Tibial artery (tissue), 4 donors: ENCODE measurements at regions not wholly inside any gene's neighbourhood (a gene's known extent, or its start where the extent isn't known, plus 50 kb on each side); places are given as distances from the start of the nearest gene placed in this dataset.

Experiments
- DNase-seq, 2 donors: peaks; one replicate each; pipeline ENCODE4 v3.0.0-alpha.2; 2019
- H3K27ac ChIP-seq, 2 donors: fragments of 200-600 bp; sonication (generic) in 1 of 2; 1 replicate in 1 of 2; 2 replicates in 1 of 2; pipeline ENCODE4 v1.5.1; 2018 to 2019; ENCODE audit warnings: mild to moderate bottlenecking in 1 of 2
- H3K27me3 ChIP-seq, 2 donors: fragments of 200-600 bp; sonication (generic) in 1 of 2; one replicate each; pipeline versions ENCODE4 v1.5.1 to v1.6.0; 2016 to 2019
- H3K36me3 ChIP-seq, 3 donors: fragments of 200-600 bp; sonication (generic) in 2 of 3; one replicate each; pipeline ENCODE4 v1.5.1; 2016 to 2019; ENCODE audit warnings: mild to moderate bottlenecking in 2 of 3
- H3K4me1 ChIP-seq, 4 donors: fragments of 200-600 bp; sonication (generic) in 2 of 4; 1 replicate in 3 of 4; 2 replicates in 1 of 4; pipeline ENCODE4 v1.5.1; 2016 to 2019
- H3K4me3 ChIP-seq, 2 donors: fragments of 200-600 bp; sonication (generic) in 1 of 2; 1 replicate in 1 of 2; 2 replicates in 1 of 2; pipeline ENCODE4 v1.5.1; 2018 to 2019; ENCODE audit warnings: mild to moderate bottlenecking in 2 of 2
- H3K9me3 ChIP-seq, 3 donors: fragments of 200-600 bp; sonication (generic) in 1 of 3; one replicate each; pipeline ENCODE4 v1.5.1; 2016 to 2019
- CTCF ChIP-seq, 2 experiments: fragments of 200-600 bp in 1 of 2; fragments of 450-650 bp in 1 of 2; IDR thresholded peaks; one replicate each; pipeline ENCODE4 v1.5.1; 2017 to 2019; ENCODE audit warnings: antibody characterized with exemption in 2 of 2, mild to moderate bottlenecking in 1 of 2, moderate library complexity in 1 of 2
- intact Hi-C: fragments of 100-400 bp; cut with DNase I; formaldehyde crosslinking; loops from one replicate; pipeline ENCODE4 v1.15.0; 2023; ENCODE audit warnings: low total_unique reads

- Histone ChIP-seq H3K9me3 (no peaks in the 10 kb centered on the region), H3K4me3 (no peak overlapping the region), H3K36me3 (no peaks in the 10 kb centered on the region), H3K4me1 (no peaks in the 10 kb centered on the region), H3K27me3 (no peaks in the 10 kb centered on the region), H3K27ac (no peak overlapping the region)
- DNase-seq, result no peak
- intact Hi-C loops, result no loop called here
- TF ChIP-seq CTCF (IDR thresholded peaks at IDR 0.05), result no peak
Measured at GRCh38 chr20:56900252-56900651, 271.1 kb downstream of the TFAP2C start.

GRCh38 chr20:56903421-56903820 is 274.3 kb downstream of the TFAP2C start:
- TF ChIP-seq CTCF (IDR thresholded peaks at IDR 0.05), result no peak
- intact Hi-C loops, result no loop called here

GRCh38 chr20:56903858-56904257 is 274.8 kb downstream of the TFAP2C start:
- H3K4me3 ChIP-seq, result no peak overlapping the region
- no peak for TF ChIP-seq CTCF (IDR thresholded peaks at IDR 0.05)
- no peaks in the 10 kb centered on the region for H3K9me3 ChIP-seq
- H3K27me3 ChIP-seq, result no peaks in the 10 kb centered on the region
- no peaks in the 10 kb centered on the region for H3K36me3 ChIP-seq
- no peaks in the 10 kb centered on the region for H3K4me1 ChIP-seq
- H3K27ac ChIP-seq, result no peak overlapping the region
- intact Hi-C loops, result no loop called here
- no peak for DNase-seq

More at GRCh38 chr20:56903421-56903820, 274.3 kb downstream of the TFAP2C start:
- no peaks in the 10 kb centered on the region for H3K36me3 ChIP-seq
- H3K4me1 ChIP-seq, result no peaks in the 10 kb centered on the region
- no peaks in the 10 kb centered on the region for H3K9me3 ChIP-seq
- no peak overlapping the region for H3K4me3 ChIP-seq
- no peak for DNase-seq
- no peak overlapping the region for H3K27ac ChIP-seq
- no peaks in the 10 kb centered on the region for H3K27me3 ChIP-seq

- H3K36me3 ChIP-seq, result no peaks in the 10 kb centered on the region
- H3K4me3 ChIP-seq, result no peak overlapping the region
- H3K9me3 ChIP-seq, result no peaks in the 10 kb centered on the region
- no peaks in the 10 kb centered on the region for H3K4me1 ChIP-seq
- no peaks in the 10 kb centered on the region for H3K27me3 ChIP-seq
- H3K27ac ChIP-seq, result no peak overlapping the region
- TF ChIP-seq CTCF (IDR thresholded peaks at IDR 0.05), result no peak
- intact Hi-C loops, result no loop called here
- DNase-seq, result no peak
Measured at GRCh38 chr20:56909918-56910714, 281.0 kb downstream of the TFAP2C start.

GRCh38 chr20:56911946-56912345 is 282.8 kb downstream of the TFAP2C start:
- H3K4me1 ChIP-seq, result no peaks in the 10 kb centered on the region
- no peaks in the 10 kb centered on the region for H3K9me3 ChIP-seq
- no peak overlapping the region for H3K27ac ChIP-seq
- intact Hi-C loops, result no loop called here
- DNase-seq, result no peak
- no peak for TF ChIP-seq CTCF (IDR thresholded peaks at IDR 0.05)
- H3K27me3 ChIP-seq, result no peaks in the 10 kb centered on the region
- no peaks in the 10 kb centered on the region for H3K36me3 ChIP-seq
- no peak overlapping the region for H3K4me3 ChIP-seq
